ENCODE measurements at regions not wholly inside any gene's neighbourhood (a gene's known extent, or its start where the extent isn't known, plus 50 kb on each side); places are given as distances from the start of the nearest gene placed in this dataset.

GRCh38 chr5:120124031-120124430 lies 340.1 kb upstream of the PRR16 start:
- no peak for TF ChIP-seq EZH2 (IDR thresholded peaks at IDR 0.05; ENCODE audit: insufficient read depth, poor library complexity, severe bottlenecking)
- TF ChIP-seq EZH2phosphoT487 (IDR thresholded peaks at IDR 0.05; ENCODE audit: insufficient read depth, low read depth): no peak

Measured in GM23248 (cell line).